Right lobe of liver (tissue), 6 donors: ENCODE measurements at regions not wholly inside any gene's neighbourhood (a gene's known extent, or its start where the extent isn't known, plus 50 kb on each side); places are given as distances from the start of the nearest gene placed in this dataset.

ENCODE experiments used
- ATAC-seq, 4 donors: fragments of 200-7000 bp; cut with Tn5 transposase; one replicate each; pipeline ENCODE4 v1.9.1; 2020; ENCODE audit warnings: mild to moderate bottlenecking in 4 of 4, moderate library complexity in 4 of 4
- DNase-seq, 3 donors: peaks; one replicate each; pipeline ENCODE4 v3.0.0-alpha.2; 2020
- H3K27ac ChIP-seq, 3 donors: fragments of 200-600 bp; one replicate each; pipeline ENCODE4 v1.8.0; 2022
- H3K27me3 ChIP-seq, 2 donors: fragments of 200-600 bp; one replicate each; pipeline ENCODE4 v1.8.0; 2022
- H3K36me3 ChIP-seq, 4 donors: fragments of 200-600 bp; sonication (generic) in 1 of 4; one replicate each; pipeline versions ENCODE4 v1.5.1 to v1.8.0; 2017 to 2022; ENCODE audit warnings: control low read depth in 1 of 4
- H3K4me1 ChIP-seq, 4 donors: fragments of 200-600 bp; sonication (generic) in 1 of 4; one replicate each; pipeline versions ENCODE4 v1.5.1 to v1.8.0; 2017 to 2022; ENCODE audit warnings: control low read depth in 1 of 4
- H3K4me3 ChIP-seq, 3 donors: fragments of 200-600 bp; one replicate each; pipeline ENCODE4 v1.8.0; 2022
- H3K9me3 ChIP-seq, 4 donors: fragments of 200-600 bp; sonication (generic) in 1 of 4; one replicate each; pipeline versions ENCODE4 v1.5.1 to v1.8.0; 2017 to 2022; ENCODE audit warnings: control low read depth in 1 of 4
- POLR2A ChIP-seq: fragments of 450-650 bp; IDR thresholded peaks from one replicate; pipeline ENCODE4 v1.6.1; 2017; ENCODE audit warnings: antibody characterized with exemption, mild to moderate bottlenecking
- WGBS: methylation state at CpG from one replicate; pipeline ENCODE4 v1.1.6; 2018; ENCODE audit warnings: low coverage, low lambda C conversion rate; ENCODE audit not compliant: insufficient coverage; ENCODE audit errors: missing lambda C conversion rate; 5-methylcytosine and 5-hydroxymethylcytosine counted together
- intact Hi-C, 2 donors: fragments of 100-400 bp; cut with DNase I; formaldehyde crosslinking; loops; one replicate each; pipeline versions ENCODE4 v1.11.2 to v1.14.1; 2022
- TF ChIP-seq, protein P1 (sequence below), 4 donors: fragments of 200-600 bp in 3 of 4; fragments of 450-650 bp in 1 of 4; IDR thresholded peaks; one replicate each; pipeline versions ENCODE4 v1.5.1 to v1.8.0; 2016 to 2022; ENCODE audit warnings: antibody characterized with exemption in 4 of 4, mild to moderate bottlenecking in 2 of 4
- donor health status: DM: no; HTN: yes; CAD: no.
- donor health status: DM: no; HTN: no; CAD: no.
- donor health status: DM: no; HTN: no; CAD: no.
- donor health status: DM: no; HTN: yes; CAD: no.
- donor health status: DM: no; HTN: yes; CAD: no.

DNA sequence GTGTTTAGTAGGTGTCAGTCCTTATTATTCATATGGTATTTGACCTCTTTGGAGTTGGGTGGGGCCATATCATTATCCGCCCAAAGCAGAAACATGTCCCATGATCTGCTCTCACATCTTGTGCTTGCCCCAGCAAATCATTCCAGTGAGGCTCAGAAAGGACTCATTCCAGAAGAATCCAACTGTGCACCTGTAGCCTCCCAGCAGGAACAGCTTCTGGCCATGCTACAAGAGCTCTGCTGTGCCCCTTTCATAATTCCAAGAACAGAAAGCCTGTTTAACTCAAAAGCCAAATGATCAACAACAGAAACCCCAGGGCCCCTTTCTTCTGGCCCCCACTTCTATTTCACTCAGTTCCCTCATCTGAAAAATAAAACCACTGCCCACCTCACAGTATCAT, 673.1 kb downstream of the DIAPH3 start:
- TF ChIP-seq, protein P1, sequence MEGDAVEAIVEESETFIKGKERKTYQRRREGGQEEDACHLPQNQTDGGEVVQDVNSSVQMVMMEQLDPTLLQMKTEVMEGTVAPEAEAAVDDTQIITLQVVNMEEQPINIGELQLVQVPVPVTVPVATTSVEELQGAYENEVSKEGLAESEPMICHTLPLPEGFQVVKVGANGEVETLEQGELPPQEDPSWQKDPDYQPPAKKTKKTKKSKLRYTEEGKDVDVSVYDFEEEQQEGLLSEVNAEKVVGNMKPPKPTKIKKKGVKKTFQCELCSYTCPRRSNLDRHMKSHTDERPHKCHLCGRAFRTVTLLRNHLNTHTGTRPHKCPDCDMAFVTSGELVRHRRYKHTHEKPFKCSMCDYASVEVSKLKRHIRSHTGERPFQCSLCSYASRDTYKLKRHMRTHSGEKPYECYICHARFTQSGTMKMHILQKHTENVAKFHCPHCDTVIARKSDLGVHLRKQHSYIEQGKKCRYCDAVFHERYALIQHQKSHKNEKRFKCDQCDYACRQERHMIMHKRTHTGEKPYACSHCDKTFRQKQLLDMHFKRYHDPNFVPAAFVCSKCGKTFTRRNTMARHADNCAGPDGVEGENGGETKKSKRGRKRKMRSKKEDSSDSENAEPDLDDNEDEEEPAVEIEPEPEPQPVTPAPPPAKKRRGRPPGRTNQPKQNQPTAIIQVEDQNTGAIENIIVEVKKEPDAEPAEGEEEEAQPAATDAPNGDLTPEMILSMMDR (IDR thresholded peaks at IDR 0.05) = no peak
- no peak for TF ChIP-seq POLR2A
- intact Hi-C loops = no loop called here
- WGBS = 100% methylated on average over 1 of the region's 1 CpG
- ATAC-seq = no peak
- no peak overlapping the region for H3K27ac ChIP-seq
- no peaks in the 10 kb centered on the region for H3K27me3 ChIP-seq
- no peak for DNase-seq
- no peaks in the 10 kb centered on the region for H3K36me3 ChIP-seq
- no peak overlapping the region for H3K4me3 ChIP-seq
- H3K9me3 ChIP-seq = no peaks in the 10 kb centered on the region
- no peaks in the 10 kb centered on the region for H3K4me1 ChIP-seq

DNA sequence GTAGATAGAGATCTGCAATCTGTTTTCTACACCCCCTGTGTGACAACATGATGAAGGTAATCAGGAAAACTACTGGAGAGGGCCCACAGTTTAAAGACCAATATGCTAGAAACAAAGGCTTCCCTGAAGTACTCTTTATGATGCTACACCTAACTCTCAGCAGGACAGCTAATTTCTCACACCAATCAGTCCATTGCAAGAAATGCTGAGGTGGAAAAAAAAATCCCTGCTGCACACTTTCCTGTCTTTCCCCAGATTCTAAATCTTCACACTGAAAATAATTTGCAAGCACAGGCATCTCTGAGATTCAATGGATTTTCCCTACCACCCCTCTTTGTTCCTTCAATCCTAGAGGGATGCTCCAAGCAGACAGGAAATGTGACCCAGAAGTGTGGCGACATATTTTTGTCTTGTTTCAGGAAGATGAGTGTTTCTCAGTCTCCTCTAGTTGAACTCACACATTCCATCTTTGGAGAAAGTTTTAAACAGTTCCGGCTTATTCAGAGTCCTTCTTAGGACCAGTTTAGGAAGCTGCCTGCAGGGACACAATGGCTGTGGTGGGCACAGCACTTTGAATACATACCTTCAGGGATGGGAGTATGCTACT, 671.6 kb downstream of the DIAPH3 start:
- TF ChIP-seq, protein P1 (IDR thresholded peaks at IDR 0.05) = no peak
- no peak for TF ChIP-seq POLR2A
- intact Hi-C loops = no loop called here
- Histone ChIP-seq H3K27ac (no peak overlapping the region), H3K4me3 (no peak overlapping the region), H3K27me3 (no peaks in the 10 kb centered on the region), H3K36me3 (no peaks in the 10 kb centered on the region), H3K9me3 (no peaks in the 10 kb centered on the region), H3K4me1 (no peaks in the 10 kb centered on the region)
- WGBS = 49% methylated on average over 2 of the region's 2 CpGs
- DNase-seq = no peak
- peak in 3 of 4 donors; percentile 28 to 49 (median 40) for ATAC-seq

DNA sequence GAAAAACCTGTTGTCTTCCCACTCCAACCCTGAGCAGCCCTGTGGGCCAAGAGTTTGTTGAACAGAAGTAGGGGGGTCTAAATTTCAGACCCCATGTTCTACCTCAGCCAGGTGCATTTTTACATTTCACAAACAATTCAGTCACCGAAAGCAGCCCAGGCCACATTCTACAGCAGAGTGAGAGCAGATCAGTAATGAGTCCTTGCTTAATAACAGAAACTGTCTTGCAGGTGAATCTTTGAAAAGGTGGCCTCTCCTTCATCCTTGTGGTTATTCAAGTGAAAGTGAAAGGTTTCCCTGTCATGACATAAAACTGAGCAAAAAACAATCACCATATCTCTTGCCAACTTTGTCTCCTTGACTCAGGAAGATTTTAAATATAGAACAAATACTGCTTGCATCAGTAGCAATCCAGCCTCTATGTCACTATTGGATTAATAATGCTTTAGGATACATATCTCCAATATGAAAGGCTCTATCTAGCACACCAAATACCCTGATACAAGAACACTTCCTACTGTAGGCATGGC, 670.2 kb downstream of the DIAPH3 start:
- Histone ChIP-seq H3K27me3 (no peaks in the 10 kb centered on the region), H3K4me1 (no peaks in the 10 kb centered on the region), H3K36me3 (no peaks in the 10 kb centered on the region), H3K9me3 (no peaks in the 10 kb centered on the region), H3K4me3 (no peak overlapping the region), H3K27ac (no peak overlapping the region)
- intact Hi-C loops = no loop called here
- ATAC-seq (no peak), DNase-seq (no peak)
- no peak for TF ChIP-seq POLR2A
- TF ChIP-seq, protein P1 (IDR thresholded peaks at IDR 0.05) = no peak
- WGBS = 100% methylated on average over 1 of the region's 1 CpG

DNA sequence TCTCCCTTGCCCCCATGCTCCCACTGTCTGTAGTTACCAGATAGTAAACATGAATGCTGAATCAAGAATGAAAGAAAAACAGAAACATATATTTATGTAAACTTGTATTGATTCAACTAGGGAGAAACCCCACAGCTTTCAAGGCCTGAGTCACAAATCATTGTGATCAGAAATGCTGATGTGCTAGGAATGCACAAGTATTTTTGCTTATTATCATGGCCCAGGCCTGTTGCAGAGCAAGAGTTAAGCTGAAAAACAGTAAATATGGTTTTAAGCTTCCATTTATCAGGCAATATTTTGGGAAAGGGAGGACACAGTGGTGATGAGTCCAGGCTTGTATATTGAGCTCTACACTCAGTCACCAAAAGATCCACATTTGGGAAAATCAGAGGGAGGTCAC, 669.6 kb downstream of the DIAPH3 start:
- no peaks in the 10 kb centered on the region for H3K9me3 ChIP-seq
- ATAC-seq = no peak
- intact Hi-C loops = no loop called here
- H3K36me3 ChIP-seq = no peaks in the 10 kb centered on the region
- no peak for DNase-seq
- TF ChIP-seq, protein P1 (IDR thresholded peaks at IDR 0.05) = no peak
- no peak for TF ChIP-seq POLR2A
- no peaks in the 10 kb centered on the region for H3K4me1 ChIP-seq
- H3K4me3 ChIP-seq = no peak overlapping the region
- H3K27ac ChIP-seq = no peak overlapping the region
- H3K27me3 ChIP-seq = no peaks in the 10 kb centered on the region
